Panc1 (cell line): ENCODE measurements at regions not wholly inside any gene's neighbourhood (a gene's known extent, or its start where the extent isn't known, plus 50 kb on each side); places are given as distances from the start of the nearest gene placed in this dataset.

Experiments used
- ATAC-seq: fragments of 200-7000 bp; cut with Tn5 transposase; 2 replicates; pipeline ENCODE4 v1.9.1; 2020; ENCODE audit warnings: mild to moderate bottlenecking, moderate library complexity
- BruUV-seq: library from RNA; stranded (reverse); fragments of 400-500 nt; replicated peaks from 2 replicates; lab custom pipeline; 2021; lab: Mats Ljungman, UMichigan
- CTCF ChIA-PET: fragments of 300-600 bp; sonication (Branson Sonifier 250); formaldehyde crosslinking; loops from one replicate; lab custom pipeline; 2022; ENCODE audit warnings: antibody characterized with exemption; lab: Charles Lee
- POLR2A ChIA-PET: fragments of 300-600 bp; sonication (Branson Sonifier 250); formaldehyde crosslinking; loops from one replicate; lab custom pipeline; 2022; ENCODE audit warnings: antibody characterized with exemption; lab: Charles Lee
- DNase-seq: peaks from one replicate; pipeline ENCODE4 v3.0.0-alpha.2; 2010; ENCODE audit warnings: low read depth, low spot score
- H3K27ac ChIP-seq: 2 replicates; pipeline ENCODE4 v1.5.1; 2011; ENCODE audit warnings: mild to moderate bottlenecking, low read length, inconsistent platforms
- H3K27me3 ChIP-seq: fragments of 200-500 bp; sonication (Bioruptor generic); 2 replicates; pipeline ENCODE4 v1.6.0; 2014; ENCODE audit warnings: low read length, inconsistent platforms; ENCODE audit not compliant: control insufficient read depth, insufficient read depth
- H3K36me3 ChIP-seq: fragments of 200-500 bp; sonication (Bioruptor generic); 2 replicates; pipeline ENCODE4 v1.5.1; 2014; ENCODE audit warnings: inconsistent platforms, mild to moderate bottlenecking, low read length, moderate library complexity; ENCODE audit not compliant: control insufficient read depth, insufficient read depth
- H3K4me1 ChIP-seq: 2 replicates; pipeline ENCODE4 v1.5.1; 2011; ENCODE audit warnings: inconsistent platforms, mild to moderate bottlenecking, low read length, moderate library complexity; ENCODE audit not compliant: control insufficient read depth, insufficient read depth
- H3K4me3 ChIP-seq, 2 experiments: 2 replicates each; pipeline ENCODE4 v1.5.1; 2011 to 2012; ENCODE audit warnings: low read depth in 2 of 2, low read length in 2 of 2, mild to moderate bottlenecking in 2 of 2, inconsistent platforms in 1 of 2, moderate library complexity in 1 of 2
- H3K9me3 ChIP-seq: fragments of 200-500 bp; sonication (Bioruptor generic); 2 replicates; pipeline ENCODE4 v1.5.1; 2014; ENCODE audit warnings: low read depth, mild to moderate bottlenecking, inconsistent platforms, low read length, moderate library complexity; ENCODE audit not compliant: control insufficient read depth, insufficient read depth
- CTCF ChIP-seq: fragments of 450-650 bp; IDR thresholded peaks from 2 replicates; pipeline ENCODE4 v1.5.1; 2017; ENCODE audit warnings: mild to moderate bottlenecking
- POLR2AphosphoS5 ChIP-seq: IDR thresholded peaks from 2 replicates; pipeline ENCODE4 v1.6.1; 2012; ENCODE audit warnings: mild to moderate bottlenecking, low read depth, low read length, moderate library complexity
- REST ChIP-seq, 2 experiments: IDR thresholded peaks; 2 replicates each; pipeline ENCODE4 v1.6.1; 2011 to 2012; ENCODE audit warnings: low read depth in 2 of 2, control low read depth in 1 of 2, low read length in 1 of 2, mild to moderate bottlenecking in 1 of 2, moderate library complexity in 1 of 2; ENCODE audit not compliant: insufficient read depth in 1 of 2
- SIN3A ChIP-seq: IDR thresholded peaks from 2 replicates; pipeline ENCODE4 v1.6.1; 2012; ENCODE audit warnings: low read depth, mild to moderate bottlenecking, low read length, moderate library complexity, borderline replicate concordance; ENCODE audit not compliant: insufficient read depth
- TCF7L2 ChIP-seq: IDR thresholded peaks from 2 replicates; pipeline ENCODE4 v1.6.1; 2011; ENCODE audit warnings: mild to moderate bottlenecking, low read depth, low read length, inconsistent platforms
- in situ Hi-C: cut with HindIII; loops from 2 replicates; pipeline ENCODE4 v1.10.0; 2016; ENCODE audit warnings: low sequenced_read_pairs, low pct_unique_long_range_greater_than_20kb
- intact Hi-C: fragments of 100-400 bp; cut with micrococcal nuclease; formaldehyde crosslinking; loops from one replicate; pipeline ENCODE4 v1.10.0; 2022; ENCODE audit not compliant: unreplicated experiment

- in situ Hi-C loops (no loop called here), intact Hi-C loops (no loop called here)
- Histone ChIP-seq H3K9me3 (no peaks in the 10 kb centered on the region), H3K27ac (no peak overlapping the region), H3K27me3 (no peaks in the 10 kb centered on the region), H3K4me3 (no peak overlapping the region), H3K36me3 (no peaks in the 10 kb centered on the region), H3K4me1 (no peaks in the 10 kb centered on the region)
- no TSS peak for BruUV-seq
- ATAC-seq (no peak), DNase-seq (no peak)
- no peak for TF ChIP-seq REST (IDR thresholded peaks at IDR 0.05; ENCODE audit: insufficient read depth in 1 of 2, low read depth in 2 of 2, low read length in 1 of 2)
- no peak for TF ChIP-seq POLR2AphosphoS5
- no peak for TF ChIP-seq TCF7L2
- POLR2A ChIA-PET = no interaction called here
- CTCF ChIA-PET = no interaction called here
Measured at GRCh38 chr10:30154126-30154525, 94.7 kb upstream of the JCAD start.

GRCh38 chr10:30151581-30152389 lies 92.4 kb upstream of the JCAD start:
- Histone ChIP-seq H3K4me1 (no peaks in the 10 kb centered on the region), H3K27me3 (no peaks in the 10 kb centered on the region), H3K27ac (no peak overlapping the region), H3K9me3 (no peaks in the 10 kb centered on the region), H3K36me3 (no peaks in the 10 kb centered on the region), H3K4me3 (no peak overlapping the region)
- in situ Hi-C loops (no loop called here), intact Hi-C loops (no loop called here)
- peak; percentile 71; the same call in 1 of the 2 replicates for ATAC-seq
- ChIA-PET POLR2A (no interaction called here), CTCF (no interaction called here)
- DNase-seq = peak; percentile 1
- no TSS peak for BruUV-seq
- no peak for TF ChIP-seq TCF7L2
- no peak for TF ChIP-seq CTCF
- no peak for TF ChIP-seq SIN3A
- no peak for TF ChIP-seq REST (IDR thresholded peaks at IDR 0.05; ENCODE audit: insufficient read depth in 1 of 2, low read depth in 2 of 2, low read length in 1 of 2)
- TF ChIP-seq POLR2AphosphoS5 = no peak
